NCI-H446 treated with DMSO at 0.1 percent for 48 hours (cell line): ENCODE measurements at regions not wholly inside any gene's neighbourhood (a gene's known extent, or its start where the extent isn't known, plus 50 kb on each side); places are given as distances from the start of the nearest gene placed in this dataset.

Experiments used
- DNase-seq: peaks from one replicate; lab custom pipeline; 2025; lab: John Stamatoyannopoulos, UW

DNA sequence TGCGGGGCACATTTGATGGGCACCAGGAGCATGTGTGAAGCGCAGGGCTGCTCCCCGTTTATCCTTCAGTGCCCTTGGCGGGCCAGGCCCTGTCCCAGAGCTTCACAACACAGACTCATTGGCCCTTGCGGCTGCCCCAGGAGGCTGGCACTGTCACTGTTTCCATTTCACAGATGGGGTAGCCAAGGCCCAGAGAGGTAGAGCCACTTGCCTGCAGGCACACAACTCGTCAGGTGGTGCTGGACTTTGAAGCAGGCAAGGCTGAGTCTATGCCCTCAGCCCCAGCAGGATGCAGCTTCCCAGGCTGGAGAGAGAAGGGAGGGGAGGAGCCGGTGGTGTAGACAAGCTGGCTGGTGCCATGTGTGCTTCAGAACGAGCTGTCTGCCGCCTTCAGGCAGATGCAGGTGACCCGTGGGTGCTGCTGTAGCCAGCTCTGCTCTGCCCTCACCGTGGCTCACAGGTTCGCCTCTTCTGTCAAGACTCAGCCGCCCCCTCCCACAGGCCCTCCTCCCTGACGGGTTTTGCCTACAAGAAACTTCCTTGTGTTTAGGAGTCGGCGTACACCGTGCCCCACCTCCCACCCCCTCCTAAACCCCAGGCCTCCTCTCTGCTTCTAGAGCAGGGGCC lies 232.3 kb upstream of the CIBAR2 start:
- DNase-seq, result no peak

DNA sequence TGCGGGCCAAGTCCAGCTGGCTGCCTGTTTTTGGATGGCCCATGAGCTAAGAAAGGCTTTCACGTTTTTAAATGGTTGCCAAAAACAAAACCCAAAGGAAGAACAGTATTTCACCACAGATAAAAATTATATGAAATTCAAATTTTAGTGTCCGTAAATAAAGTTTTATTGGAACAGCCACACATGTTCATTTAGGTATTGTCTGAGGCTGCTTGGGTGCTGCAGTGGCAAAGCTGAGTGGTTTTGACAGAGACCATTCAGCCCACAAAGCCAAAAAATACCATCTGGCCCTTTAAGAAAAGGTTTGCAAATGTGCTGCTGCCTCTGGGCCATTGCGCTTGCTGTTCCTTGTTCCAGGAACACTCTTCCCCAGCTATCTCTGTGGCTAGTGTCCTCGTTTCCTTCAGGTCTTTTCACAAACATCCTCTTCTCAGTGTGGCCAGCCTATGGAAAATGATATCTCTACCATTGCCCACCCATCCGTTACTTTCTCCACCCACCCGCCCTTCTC lies 232.9 kb upstream of the CIBAR2 start:
- DNase-seq, result peak; percentile 31

DNA sequence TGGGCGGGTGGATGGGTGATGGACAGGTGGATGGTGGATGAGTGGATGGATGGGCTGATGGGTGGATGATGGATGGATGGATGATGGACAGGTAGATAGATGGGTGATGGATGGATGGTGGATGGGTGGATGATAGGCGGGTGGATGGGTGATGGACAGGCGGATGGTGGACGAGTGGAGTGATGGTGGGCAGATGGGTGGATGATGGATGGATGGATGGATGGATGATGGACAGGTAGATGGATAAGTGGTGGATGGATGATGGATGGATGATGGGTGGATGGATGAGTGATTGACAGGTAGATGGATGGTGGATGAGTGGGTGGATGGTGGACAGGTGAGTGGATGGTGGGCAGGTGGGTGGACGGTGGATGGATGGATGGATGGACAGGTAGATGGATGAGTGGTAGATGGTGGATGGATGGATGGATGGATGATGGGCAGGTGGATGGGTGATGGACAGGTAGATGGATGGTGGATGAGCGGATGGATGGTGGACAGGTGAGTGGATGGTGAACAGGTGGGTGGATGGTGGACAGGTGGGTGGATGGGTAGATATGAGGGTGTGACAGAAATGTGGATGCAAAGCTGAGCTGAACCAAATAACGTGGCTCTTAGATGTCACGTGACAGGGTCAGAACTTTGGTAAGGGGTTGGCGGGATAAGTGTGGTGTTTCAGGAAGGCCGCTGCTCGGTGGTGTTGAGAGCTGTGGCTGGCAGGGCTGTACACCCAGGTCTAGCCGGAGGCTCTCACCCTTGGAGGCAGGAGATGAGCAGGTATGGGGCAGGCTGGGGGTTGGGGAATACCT lies 234.3 kb upstream of the CIBAR2 start:
- no peak for DNase-seq

DNA sequence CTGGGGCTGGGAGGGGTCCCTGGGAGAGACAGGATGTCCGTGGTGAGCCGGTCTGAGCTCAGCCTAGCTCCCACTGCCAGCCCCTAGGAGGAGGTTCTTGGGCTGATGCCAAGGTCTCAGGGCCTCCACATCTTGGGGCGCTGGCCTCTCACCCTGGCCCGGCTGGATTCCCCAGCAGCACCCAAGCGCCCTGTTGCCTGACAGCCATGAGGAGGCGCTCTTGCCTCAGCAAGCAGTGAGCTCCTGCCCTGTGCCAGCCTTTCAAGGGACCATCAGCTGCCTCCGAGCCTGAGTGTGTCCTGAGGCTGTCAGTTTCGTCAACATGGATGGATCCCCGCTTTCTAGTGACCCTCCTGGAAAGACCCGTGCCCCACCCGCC lies 234.9 kb upstream of the CIBAR2 start:
- no peak for DNase-seq

DNA sequence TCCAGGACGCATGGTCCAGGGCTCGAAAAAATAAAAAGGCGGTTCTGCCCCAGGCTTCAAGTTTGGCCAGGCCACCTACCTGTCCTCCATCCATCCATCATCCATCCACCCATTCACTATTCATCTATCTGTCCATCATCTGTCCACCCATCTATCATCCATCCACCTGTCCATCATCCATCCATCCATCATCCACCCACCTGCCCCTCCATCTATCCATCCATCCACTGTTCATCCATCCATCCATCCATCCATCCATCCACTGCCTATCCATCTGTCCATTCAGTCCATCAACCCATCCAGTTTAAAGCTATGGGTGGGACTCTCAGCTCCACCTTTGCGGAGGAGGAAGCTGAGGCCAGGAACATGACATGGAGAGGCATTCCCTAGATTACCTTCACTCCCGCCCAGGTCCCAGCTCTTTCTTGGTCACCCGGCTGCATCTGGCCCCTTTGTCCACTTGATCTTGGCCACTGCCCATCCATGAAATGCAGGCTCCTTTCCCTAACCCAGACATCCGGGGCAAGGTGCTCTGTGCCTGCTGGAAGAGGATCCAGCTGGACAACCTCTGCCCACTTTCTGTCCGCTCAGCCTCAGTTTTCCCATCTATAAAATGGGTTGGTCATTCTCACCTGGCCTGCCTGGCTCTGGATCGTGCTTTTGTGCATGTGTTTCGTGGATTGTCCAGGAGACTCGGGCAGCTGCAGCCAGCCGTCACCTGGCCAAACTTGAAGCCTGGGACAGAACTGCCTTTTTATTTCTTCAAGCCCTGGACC lies 236.0 kb upstream of the CIBAR2 start:
- no peak for DNase-seq

DNA sequence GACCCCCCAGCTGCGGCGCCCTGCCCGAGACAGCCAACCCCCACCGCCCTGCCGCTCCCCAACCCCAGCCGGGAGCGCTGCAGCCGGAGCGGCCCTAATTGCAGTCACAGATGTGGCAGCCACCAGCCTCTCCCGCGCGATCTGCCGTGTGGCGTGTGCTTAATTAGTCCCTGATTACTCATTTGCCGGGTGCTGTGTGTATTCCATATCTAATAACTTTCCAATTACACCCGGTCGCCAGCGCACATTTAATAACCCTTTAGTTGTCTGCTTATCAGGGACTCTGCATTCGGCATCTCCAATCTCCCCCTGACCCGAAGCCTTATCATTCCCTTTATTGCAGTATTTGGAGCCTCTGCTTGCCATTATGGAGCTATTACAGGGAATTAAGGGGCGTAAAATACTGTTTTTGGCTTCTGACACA lies 236.7 kb upstream of the CIBAR2 start:
- no peak for DNase-seq

DNA sequence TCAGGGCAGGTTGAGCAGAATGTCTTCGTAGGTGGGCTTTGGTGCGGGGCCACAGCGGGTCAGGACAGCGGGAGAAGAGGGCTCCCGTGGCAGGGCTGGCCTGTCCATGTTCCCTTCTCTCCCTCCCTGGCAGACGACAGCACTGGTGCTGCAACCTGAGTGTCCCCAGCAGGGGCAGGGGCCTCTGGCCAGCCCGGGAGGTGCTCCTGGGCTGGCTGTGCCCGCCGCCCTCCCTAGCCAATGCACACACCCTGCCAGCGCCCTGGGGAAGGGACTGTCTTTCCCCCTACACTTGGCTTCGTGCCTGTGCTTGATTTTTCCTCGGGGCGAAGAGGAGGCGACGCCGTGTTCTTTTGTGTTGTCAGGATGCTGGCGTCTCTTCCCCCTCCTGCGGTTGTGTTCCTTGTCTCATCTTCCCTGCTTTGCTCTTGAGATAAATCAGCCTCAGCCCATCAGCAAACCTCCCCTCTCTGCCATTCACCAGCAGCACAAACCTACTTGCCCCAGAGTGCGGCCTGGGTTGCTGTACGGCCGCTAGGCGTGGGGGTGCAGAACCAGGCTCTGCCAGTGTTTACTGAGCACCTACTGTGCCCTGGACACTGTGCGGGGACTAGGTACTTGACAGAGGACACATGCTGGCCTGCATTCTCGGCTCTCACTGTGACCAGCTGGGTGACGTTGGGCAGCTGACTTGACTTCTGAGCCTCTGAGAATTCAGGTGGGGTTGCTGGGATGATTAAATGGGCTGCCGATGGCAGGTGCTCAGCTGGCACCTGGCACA lies 237.3 kb upstream of the CIBAR2 start:
- peak; percentile 49 for DNase-seq

DNA sequence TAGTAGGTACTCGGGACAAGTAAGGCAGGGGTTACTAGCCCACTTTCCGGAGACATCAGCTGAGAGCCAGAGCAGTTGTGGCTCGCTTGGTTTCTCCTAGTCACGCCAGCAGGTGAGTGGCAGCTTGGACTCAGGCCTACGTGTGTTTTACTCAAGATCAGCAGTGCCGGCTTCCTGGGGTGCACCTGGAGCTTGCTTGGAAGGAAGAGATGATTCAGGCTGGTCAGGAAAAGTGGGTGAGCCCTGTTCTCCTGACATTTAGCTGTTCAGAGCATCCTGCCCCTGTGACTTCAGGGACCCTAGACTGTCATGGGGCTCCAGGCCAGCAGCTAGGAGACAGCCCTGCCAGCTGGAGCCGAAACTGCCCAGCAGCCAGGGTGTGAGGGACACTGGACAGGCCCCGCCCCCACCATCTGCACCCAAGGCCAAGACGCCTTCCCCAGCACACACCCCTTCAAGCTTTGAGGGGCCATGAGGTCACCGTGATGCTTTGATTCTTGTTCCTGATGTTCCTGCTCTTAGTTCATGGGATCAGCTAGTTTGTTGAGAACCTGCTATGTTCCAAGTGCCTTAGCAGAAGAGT lies 238.0 kb upstream of the CIBAR2 start:
- no peak for DNase-seq

DNA sequence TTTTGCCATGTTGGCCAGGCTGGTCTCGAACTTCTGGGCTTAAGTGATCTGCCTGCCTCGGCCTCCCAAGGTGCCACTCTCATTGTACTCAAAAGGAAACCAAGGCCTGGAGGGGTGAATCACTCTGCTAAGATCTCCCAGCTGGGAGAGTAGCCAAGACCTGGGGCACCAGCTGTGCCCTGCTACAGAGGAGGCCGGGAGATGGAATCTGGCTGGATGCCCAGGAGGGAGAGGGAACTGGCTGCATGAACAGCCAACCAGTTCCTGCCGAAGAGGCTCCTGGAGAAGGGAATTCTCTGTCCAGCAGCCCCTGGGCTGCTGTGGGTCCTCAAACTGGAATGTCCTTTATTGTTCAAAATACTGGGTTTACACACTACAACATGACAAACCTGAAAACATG lies 238.7 kb upstream of the CIBAR2 start:
- DNase-seq, result peak; percentile 92

DNA sequence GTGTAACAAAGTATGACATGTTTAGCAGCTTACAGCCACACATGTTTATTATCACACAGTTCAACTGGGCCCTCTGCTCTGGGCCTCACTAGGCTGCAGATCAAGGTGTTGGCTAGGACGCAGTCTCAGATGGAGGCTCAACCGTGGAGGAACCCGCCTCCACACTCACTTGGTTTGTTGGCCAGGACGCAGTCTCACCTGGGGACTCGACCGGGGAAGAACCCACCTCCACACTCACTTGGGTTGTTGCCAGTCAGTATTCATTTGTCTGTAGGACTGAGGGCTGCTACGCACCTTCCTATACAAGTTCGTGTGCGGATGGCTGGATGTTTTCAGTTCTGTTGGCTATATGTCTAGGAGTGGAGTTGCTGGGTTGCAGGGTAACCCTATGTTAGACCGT lies 240.7 kb upstream of the CIBAR2 start:
- DNase-seq, result no peak

DNA sequence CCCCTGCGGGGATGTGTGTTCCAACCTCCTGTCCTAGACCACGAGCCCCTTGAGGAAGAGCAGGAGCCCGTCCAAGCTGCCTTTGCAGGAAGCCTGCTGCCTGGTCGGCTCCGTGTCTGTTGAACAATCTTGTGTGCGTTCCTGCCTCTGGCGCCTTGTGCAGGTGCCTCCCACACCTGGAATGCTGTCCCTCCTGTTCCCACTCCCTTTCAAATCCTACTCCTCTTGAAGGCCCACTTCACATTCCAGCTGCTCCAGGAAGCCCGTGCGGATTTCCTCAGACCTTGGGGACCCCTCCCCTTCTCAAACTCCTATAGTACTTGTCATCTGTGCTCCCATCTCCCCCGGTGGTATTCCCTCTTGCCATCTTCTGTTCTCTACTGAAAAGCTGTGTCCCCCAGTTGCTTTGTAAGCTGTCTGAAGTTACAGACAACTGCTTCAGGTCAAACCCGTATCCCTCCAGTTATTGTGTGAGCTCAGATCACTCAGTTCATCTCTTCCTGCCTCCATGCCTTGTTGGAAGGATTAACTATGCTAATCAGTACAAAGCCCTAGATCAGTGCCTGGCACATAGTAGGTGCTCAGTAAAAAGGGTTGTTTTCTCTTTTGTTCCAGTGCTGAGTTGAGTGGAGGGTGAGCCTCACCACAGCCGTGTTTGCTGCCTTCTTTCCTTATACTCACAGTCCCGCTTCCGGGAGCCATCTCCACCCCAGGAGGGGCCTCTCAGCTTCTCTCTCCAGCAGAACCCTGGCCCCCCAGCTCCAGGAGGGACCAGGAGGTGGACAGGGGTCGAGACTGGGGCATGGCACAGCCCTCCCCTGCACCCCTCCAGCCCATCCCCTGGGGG lies 241.8 kb upstream of the CIBAR2 start:
- DNase-seq, result no peak

DNA sequence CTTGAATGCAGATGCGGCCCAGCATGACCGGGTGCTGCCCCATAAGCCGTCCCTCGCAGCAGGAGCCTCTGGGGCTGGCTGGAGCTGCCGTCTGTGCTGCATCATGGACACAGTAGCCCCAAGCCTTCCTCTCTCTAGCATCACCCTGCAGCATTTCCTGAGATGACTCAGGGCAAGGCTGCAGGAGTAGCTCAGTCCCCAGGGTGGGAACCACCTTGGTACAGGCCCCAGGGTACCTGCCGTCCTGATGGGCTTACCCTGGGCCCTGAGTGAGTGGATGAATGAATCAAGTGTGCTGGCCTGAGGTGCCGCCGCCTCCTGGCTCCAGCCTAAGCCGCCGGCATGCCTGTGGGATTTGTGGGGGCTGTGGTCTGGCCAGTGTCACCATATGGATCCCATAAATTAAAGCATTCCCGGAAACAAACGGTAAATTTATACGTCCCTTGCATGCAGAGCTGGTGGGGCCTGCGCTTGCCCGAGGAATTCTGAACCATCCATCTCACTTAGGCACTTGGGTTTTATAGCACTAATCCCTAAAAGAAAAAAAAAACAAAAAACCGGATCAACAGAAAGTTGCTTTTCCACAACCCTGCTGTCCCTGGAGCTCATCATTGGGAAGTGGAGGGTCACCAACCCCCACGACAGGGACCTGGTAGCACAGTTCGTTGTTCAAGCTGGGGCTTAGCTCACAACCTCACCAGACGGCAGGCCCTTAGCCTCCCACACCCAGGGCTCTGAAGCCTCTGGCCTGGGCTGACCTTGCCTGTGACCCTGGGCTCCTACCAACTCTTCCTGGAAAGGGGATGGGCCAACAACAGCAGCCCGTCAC lies 242.6 kb upstream of the CIBAR2 start:
- DNase-seq, result no peak

DNA sequence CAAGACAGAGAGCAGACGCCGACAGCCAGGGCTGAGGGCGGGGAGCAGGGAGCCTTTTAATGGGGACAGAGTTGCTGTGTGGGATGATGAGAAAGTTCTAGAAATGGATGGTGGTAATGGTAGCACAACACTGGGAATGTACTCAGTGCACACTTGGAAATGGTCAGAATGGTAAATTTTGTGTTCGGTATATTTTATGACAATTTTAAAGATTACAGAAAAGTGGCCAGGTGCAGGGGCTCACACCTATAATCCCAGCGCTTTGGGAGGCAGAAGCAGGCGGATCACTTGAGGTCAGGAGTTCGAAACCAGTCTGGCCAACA lies 243.2 kb upstream of the CIBAR2 start:
- no peak for DNase-seq

DNA sequence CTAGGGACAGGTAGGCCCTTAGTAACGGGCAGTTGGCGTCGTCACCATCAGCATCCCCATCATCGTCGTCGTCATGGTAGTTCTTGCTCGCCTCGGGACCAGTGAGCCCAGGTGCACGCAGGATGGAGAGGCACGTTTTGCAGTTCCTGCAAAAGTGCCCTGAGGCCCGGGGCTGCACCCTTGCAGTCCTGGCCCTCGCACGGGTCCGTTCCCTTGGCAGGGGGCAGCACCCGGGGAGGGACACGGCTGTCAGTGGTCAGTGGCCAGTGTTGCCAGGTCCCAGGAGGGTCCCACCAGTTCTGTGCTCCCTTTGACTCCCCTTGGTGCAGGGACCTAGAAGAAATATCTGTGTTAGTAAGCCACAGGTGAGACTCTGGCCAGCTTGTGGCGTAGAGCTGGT lies 243.9 kb upstream of the CIBAR2 start:
- DNase-seq, result no peak

DNA sequence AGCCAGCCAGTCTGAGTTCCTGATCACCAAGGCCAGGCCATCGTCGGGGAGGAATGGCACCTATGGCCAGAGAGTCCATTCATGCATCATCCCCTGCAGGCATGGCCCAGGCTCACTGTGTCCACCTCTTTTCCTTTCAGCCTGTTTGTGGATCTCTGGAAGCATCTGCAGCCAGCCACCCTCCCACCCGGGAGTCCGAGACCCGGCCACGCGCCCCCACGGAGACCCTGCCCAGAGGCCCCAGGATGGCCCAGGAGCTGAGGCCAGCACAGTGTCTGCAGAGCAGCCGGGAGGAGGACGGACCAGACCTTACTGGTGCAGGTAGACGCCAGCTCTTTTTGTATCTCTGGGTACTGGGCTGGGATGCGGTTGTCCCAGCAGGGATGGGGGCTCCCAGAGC lies 245.1 kb upstream of the CIBAR2 start:
- DNase-seq, result no peak

DNA sequence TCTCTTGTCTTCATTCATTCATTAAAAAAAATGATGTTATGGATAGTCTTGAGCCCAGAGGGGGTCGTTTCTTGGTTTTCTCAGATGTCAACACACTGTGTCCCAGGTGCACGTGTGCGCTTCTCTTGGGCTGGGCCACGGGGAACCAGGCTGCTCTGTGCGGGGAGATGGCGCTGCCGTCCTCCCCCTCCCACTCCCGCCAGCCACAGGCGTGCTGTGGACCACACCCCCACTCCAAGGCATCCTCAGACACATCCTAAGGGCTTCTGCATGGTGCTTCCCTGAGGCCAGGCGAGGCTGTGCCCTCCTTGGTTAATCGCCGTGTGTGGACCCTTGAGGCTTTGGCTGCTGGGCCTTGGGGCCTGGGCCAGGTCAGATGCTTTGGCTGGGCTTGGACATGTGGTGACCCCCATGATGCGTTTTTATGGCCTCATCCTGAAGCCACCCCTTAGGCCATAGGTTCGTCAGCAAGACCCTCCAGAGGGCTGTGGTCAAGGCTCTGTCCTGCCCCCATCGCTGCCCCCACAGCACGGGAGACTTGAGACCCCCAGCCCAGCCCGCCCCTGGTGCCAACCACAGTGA lies 245.7 kb upstream of the CIBAR2 start:
- DNase-seq, result no peak

DNA sequence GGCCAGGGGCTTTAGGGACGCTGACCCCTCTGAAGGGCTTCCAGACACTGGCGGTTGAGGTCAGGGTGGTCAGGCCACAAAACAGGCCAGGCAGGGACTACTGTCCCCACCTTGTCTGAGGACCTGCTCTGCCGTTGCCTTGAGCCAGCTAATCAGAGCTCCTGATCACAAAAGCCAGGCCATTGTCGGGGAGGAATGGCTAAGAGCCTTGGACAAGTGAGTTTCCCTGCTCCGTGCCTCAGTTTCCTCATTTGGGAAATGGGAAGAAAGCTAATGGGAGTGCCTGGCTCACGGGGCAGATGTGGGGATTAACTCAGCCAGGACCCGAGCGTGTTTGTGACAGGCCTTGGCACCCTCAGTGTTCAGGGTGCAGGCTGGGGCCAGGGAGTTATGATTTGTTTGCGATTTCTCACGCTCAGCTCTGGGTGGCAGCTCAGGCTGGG lies 246.5 kb upstream of the CIBAR2 start:
- no peak for DNase-seq

DNA sequence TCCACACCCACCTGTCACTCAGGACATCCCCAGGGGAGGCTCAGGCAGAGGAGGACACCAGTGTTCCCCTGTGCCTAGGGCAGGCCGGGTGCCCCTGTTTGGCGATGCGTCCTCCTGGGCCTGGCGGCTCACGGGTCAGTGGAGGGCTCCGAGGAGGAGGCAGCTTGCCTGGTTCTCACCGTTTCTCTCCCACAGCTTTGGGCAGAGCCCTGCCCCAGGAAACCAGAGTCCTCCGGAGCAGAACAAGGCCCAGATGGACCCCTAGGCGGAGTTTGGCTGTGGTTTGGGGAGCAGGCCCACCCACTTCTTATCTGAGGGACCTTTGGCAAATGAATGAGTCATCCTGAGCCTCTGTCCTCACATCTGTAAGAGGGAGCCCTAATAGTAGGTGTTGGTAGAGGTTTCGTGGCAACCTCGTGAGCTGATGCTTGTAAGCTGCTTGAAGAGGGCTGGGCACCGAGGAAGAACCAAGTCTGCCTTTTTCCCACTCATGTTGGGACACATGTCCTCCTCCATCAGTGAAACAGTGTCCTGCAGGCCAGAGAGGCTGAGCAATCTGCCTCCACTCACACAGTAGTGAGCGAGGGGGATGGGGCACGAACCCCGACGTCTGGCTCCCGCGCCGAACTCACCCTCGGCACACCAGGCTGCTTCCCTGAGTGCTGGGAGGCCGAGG lies 247.0 kb upstream of the CIBAR2 start:
- DNase-seq, result no peak
